Activated naive CD4-positive, alpha-beta T cell treated with anti-CD3 and anti-CD28 coated beads for 36 hours (primary cell): ENCODE measurements at regions not wholly inside any gene's neighbourhood (a gene's known extent, or its start where the extent isn't known, plus 50 kb on each side); places are given as distances from the start of the nearest gene placed in this dataset.
"Not testable (repeated sequence)": the region's sequence is repeated elsewhere in the genome, so short reads cannot be mapped to it uniquely, and the experiment has no call there.

Source experiments
- CTCF ChIA-PET: fragments of 350-600 bp; sonication (Branson Sonifier 250); formaldehyde crosslinking; loops from one replicate; lab custom pipeline; 2021; ENCODE audit warnings: antibody characterized with exemption; lab: Charles Lee
- DNase-seq: peaks from one replicate; pipeline ENCODE4 v3.0.0-alpha.2; 2020
- H3K27ac Mint-ChIP-seq: one replicate; pipeline ENCODE4 v1.8.0; 2021; ENCODE audit warnings: mild to moderate bottlenecking, mixed read lengths
- H3K27me3 Mint-ChIP-seq: one replicate; pipeline ENCODE4 v1.8.0; 2021; ENCODE audit warnings: low read depth, mixed read lengths
- H3K36me3 Mint-ChIP-seq: one replicate; pipeline ENCODE4 v1.8.0; 2021; ENCODE audit warnings: low read depth, mixed read lengths
- H3K4me1 Mint-ChIP-seq: one replicate; pipeline ENCODE4 v1.8.0; 2021; ENCODE audit warnings: low read depth, mixed read lengths
- H3K4me3 Mint-ChIP-seq: one replicate; pipeline ENCODE4 v1.8.0; 2021; ENCODE audit warnings: mild to moderate bottlenecking, moderate library complexity, mixed read lengths
- H3K9me3 Mint-ChIP-seq: one replicate; pipeline ENCODE4 v1.8.0; 2021; ENCODE audit warnings: mixed read lengths
- intact Hi-C: fragments of 100-400 bp; cut with micrococcal nuclease; formaldehyde crosslinking; loops from one replicate; pipeline ENCODE4 v1.15.1; 2023

DNA sequence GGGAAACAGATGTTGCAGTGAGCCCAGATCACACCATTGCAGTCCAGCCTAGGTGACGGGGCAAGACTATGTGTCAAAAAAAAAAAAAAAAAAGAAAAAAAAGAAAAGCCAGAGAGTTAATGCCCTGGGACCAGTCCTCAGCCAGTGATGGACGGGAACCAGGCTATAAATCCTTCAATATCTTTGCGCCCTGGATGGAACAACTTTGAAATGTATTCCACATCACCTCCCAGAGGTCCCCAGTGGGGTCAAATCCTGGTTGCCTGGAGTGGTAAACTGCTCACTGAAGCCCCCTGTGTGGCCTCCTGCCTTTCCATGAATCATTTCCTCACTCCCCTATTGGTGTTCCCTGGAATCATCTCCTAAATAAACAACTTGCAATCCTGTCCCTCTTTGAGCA is 166.9 kb downstream of the DEFB131A start:
- H3K27me3 Mint-ChIP-seq: no peaks in the 10 kb centered on the region
- intact Hi-C loops: no loop called here
- no peaks in the 10 kb centered on the region for H3K36me3 Mint-ChIP-seq
- no peak for DNase-seq
- CTCF ChIA-PET: no interaction called here
- peak overlapping the region; percentile 47 for H3K27ac Mint-ChIP-seq
- H3K4me3 Mint-ChIP-seq: no peak overlapping the region
- H3K4me1 Mint-ChIP-seq: peaks cover 3% of the 10 kb centered on the region
- H3K9me3 Mint-ChIP-seq: no peaks in the 10 kb centered on the region

DNA sequence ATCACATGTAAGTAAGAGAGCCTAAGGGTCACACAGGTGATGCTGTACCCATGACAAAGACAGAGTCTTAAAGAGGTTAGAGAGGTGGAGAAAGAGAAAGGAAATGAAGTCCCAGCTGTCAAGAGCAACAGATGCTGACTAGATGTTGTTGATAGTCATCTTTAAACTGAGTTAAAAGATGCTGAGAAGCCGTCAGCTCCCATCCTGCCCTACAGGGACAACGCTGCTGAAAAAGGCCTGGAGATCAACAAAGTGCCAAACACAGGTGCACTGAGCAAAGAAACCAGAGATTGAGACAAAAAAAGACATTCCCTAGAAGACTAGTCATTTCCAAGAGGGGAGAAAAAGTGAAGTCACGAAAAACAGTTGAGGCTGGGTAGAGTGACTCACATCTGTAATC is 145.0 kb upstream of the DRD5 start:
- DNase-seq, H3K4me1 Mint-ChIP-seq, H3K27me3 Mint-ChIP-seq, intact Hi-C loops, H3K9me3 Mint-ChIP-seq, H3K27ac Mint-ChIP-seq, H3K36me3 Mint-ChIP-seq, H3K4me3 Mint-ChIP-seq: not testable (repeated sequence)
- CTCF ChIA-PET: interaction anchor here (2.2 kb wide), 1 partner anchor 104 kb away, joined by 4 read pairs; no protein-coding TSS in a partner anchor

DNA sequence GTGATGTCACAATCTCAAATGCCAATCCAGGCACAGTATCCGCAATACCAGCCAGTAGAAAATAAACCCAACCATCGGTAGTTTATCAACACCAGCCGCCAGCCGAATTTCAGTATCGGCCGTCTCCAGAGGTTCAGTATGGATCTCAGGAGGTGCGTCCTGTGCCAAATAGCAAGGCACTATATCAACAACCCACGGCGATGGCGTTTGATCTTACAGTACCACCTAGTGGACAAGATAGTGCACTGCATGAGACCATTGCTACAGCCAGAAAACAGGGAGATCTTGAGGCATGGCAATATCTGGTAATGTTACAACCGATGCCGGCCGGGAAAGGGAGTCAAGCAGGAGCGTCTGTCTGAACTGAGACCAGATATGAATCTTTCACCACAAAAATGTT is 121.8 kb upstream of the DRD5 start:
- H3K27ac Mint-ChIP-seq, H3K36me3 Mint-ChIP-seq, H3K27me3 Mint-ChIP-seq, H3K4me3 Mint-ChIP-seq, H3K9me3 Mint-ChIP-seq, H3K4me1 Mint-ChIP-seq: not testable (repeated sequence)
- DNase-seq: peak; percentile 20
- CTCF ChIA-PET: interaction anchor here (0.6 to 1.3 kb wide), 3 partner anchors 127 to 291 kb away, joined by 3 to 8 read pairs (median 5); no protein-coding TSS in a partner anchor
- intact Hi-C loops: loop anchor here (1.0 kb wide), 2 partner anchors 127 to 164 kb away; no protein-coding TSS in a partner anchor

DNA sequence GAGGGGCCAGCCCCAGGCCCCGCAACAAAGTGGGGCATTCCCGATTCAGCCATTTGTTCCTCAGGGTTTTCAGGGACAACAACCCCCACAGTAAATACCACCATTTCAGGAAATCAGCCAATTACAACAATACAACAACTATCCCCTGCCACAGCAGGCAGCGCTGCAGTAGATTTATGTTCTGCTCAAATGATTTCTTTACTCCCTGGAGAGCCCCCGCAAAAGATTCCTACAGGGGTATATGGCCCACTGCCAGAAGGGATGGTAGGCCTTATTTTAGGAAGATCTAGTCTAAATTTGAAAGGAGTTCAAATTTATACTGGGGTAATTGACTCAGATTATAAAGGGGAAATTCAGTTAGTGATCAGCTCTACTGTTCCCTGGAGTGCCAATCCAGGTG is 120.5 kb upstream of the DRD5 start:
- H3K4me3 Mint-ChIP-seq, H3K4me1 Mint-ChIP-seq, H3K27me3 Mint-ChIP-seq, H3K27ac Mint-ChIP-seq, DNase-seq, H3K36me3 Mint-ChIP-seq, intact Hi-C loops, H3K9me3 Mint-ChIP-seq: not testable (repeated sequence)
- CTCF ChIA-PET: interaction anchor here (1.2 kb wide), 1 partner anchor 129 kb away, joined by 5 read pairs; no protein-coding TSS in a partner anchor

DNA sequence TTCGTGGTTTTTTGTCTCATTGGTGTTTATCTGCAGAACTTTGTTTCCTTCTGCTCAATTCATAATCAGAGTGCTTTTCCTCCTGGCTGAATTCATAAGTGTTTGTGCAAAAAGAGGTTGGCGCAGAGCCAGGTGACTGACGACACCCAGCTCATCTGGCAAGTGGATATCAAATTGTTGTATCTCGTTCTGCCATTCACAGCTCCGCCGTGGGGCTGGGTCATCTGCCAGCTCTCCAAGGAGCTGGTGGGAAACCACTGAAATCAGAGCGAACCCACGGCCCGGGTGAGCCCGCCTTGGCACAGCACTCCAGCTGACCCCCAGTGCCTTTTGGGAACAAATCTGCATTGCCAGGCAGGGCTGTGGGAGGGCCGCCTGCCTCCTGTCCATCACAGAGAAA is 110.7 kb upstream of the DRD5 start:
- H3K4me3 Mint-ChIP-seq, DNase-seq, CTCF ChIA-PET, H3K27ac Mint-ChIP-seq, H3K9me3 Mint-ChIP-seq, H3K4me1 Mint-ChIP-seq, H3K36me3 Mint-ChIP-seq, H3K27me3 Mint-ChIP-seq, intact Hi-C loops: not testable (repeated sequence)

DNA sequence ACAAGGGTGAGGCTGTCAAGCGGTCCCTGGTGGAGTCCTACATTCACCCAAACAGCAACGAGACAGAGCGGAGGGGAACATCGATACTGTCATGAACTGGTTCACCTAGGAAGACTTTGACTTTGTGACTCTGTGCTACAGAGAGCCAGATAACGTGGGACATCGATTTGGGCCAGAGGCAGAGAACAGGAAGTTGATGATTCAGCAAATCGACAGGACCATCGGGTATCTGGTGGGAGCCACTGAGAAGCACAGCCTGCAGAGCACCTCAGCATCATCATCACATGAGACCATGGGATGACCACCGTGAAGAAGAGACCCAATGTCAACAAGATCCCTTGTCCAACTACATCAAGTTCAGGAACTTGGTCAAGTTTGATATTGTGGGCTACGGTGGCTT is 104.1 kb upstream of the DRD5 start:
- H3K27me3 Mint-ChIP-seq, H3K4me3 Mint-ChIP-seq, H3K9me3 Mint-ChIP-seq, H3K36me3 Mint-ChIP-seq, H3K4me1 Mint-ChIP-seq, intact Hi-C loops, DNase-seq, CTCF ChIA-PET, H3K27ac Mint-ChIP-seq: not testable (repeated sequence)

DNA sequence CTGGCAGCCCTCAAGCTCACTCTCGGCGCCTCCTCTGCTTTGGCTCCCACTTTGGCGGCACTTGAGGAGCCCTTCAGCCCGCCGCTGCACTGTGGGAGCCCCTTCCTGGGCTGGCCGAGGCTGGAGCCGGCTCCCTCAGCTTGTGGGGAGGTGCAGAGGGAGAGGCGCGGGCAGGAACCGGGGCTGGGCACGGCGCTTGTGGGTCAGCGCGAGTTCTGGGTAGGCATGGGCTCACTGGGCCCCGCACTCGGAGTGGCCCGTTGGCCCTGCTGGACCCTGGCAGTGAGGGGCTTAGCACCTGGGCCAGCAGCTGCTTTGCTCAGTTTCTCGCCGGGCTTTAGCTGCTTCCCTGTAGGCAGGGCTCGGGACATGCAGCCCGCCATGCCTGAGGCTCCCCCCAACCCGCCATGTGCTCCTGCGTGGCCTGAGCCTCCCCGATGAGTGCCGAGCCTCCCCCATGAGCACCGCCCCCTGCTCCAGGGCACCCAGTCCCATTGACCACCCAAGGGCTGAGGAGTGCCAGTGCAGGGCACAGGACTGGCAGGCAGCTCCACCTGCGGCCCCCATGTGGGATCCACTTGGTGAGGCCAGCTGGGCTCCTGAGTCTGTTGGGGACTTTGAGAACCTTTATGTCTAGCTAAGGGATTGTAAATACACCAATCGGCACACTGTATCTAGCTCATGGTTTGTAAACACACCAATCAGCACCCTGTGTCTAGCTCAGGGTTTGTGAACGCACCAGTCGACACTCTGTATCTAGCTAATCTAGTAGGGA is 101.5 kb upstream of the DRD5 start:
- no peak for DNase-seq
- Mint-ChIP-seq H3K36me3 (no peaks in the 10 kb centered on the region), H3K4me3 (no peak overlapping the region), H3K9me3 (no peaks in the 10 kb centered on the region), H3K27me3 (no peaks in the 10 kb centered on the region), H3K27ac (no peak overlapping the region), H3K4me1 (no peaks in the 10 kb centered on the region)
- intact Hi-C loops: no loop called here
- CTCF ChIA-PET: no interaction called here

DNA sequence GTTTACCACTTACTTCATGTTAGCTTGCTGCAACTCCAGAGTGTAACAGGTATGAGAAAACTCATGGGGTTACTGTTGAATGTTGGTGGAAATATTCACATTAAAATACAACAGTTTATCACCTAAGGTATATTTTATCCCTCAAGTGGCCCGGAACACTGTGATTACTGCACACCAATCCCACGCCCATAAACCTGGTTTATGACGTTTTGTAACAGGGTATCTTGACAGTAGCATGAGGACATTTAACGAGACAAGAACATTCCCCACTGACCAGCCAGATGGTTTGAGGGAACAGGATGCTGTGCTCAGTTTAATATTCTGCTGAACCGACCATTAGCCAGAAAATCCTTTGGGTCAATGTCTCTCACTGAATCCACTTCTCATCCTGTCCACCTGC is 98.3 kb upstream of the DRD5 start:
- DNase-seq, CTCF ChIA-PET, H3K36me3 Mint-ChIP-seq, H3K4me3 Mint-ChIP-seq, H3K27ac Mint-ChIP-seq, H3K9me3 Mint-ChIP-seq, intact Hi-C loops, H3K27me3 Mint-ChIP-seq, H3K4me1 Mint-ChIP-seq: not testable (repeated sequence)

DNA sequence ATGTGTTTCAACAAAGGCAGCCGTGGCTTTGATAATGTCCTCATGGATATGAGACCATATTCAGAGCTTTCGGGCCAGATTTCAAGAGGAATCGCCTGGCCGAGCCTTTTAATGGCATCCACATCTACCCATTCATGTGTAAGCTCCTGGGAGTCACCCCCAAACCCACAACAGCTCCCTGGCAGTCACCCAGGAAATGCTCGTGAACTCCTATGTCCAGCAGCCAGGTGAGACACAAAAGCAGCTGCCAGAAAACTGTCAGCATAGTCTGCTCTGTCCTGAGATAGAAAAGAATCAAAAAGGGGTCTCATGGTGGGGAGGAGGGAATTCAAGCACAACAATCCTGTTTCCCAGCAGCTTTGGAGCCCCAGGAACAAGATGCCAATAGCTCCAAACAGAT is 96.4 kb upstream of the DRD5 start:
- H3K4me3 Mint-ChIP-seq, DNase-seq, intact Hi-C loops, H3K9me3 Mint-ChIP-seq, CTCF ChIA-PET, H3K27ac Mint-ChIP-seq, H3K4me1 Mint-ChIP-seq, H3K36me3 Mint-ChIP-seq, H3K27me3 Mint-ChIP-seq: not testable (repeated sequence)

DNA sequence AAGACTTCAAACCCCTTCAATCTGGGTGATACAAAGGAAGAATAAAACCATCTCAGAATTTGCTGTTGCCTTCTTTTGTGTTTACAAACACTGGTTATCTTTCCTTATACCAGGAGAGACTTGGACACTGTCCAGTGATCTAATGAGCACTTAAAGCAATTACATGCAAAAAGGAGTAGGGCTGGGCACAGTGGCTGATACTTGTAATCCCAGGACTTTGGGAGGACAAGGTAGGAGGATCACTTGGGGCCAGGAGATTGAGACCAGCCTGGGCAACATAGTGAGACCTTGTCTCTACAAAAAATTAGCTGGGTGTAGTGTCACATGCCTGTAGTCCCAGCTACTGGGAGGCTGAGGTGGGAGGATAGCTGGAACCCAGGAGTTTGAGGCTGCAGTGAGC is 95.7 kb upstream of the DRD5 start:
- DNase-seq: no peak
- Mint-ChIP-seq H3K4me3 (no peak overlapping the region), H3K36me3 (no peaks in the 10 kb centered on the region), H3K27me3 (no peaks in the 10 kb centered on the region), H3K9me3 (no peaks in the 10 kb centered on the region), H3K27ac (no peak overlapping the region), H3K4me1 (peaks cover under 1% of the 10 kb centered on the region)
- intact Hi-C loops: no loop called here
- CTCF ChIA-PET: no interaction called here

DNA sequence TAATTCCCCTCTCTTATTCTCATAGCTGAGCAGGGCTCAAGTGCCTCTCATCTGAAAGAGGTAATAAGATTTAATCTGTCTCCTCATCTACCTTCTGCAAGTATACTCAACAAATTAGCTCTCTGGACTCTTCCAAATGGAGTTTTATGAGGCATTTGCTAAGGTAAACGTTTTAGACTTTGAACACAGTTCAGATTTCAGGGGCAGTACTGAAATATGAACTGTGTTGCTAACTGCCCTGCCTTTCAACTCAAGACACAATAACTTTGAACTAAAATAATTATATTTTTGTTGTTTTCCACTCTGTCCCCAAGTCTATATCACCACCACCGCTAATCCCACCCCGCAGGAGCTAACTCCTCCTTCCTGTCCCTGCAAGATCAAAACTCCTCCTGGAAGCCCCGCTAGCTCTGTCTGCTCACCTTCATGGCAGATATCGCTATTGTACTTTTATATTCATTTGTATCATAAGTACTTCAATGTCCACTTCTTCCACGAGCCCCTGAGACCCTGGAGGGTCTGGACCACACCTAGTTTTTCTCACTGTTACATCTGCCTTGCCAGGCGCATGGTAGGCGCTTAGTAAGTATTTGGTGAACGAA is 90.7 kb upstream of the DRD5 start:
- H3K4me1 Mint-ChIP-seq: peaks cover 24% of the 10 kb centered on the region
- not testable (repeated sequence) for DNase-seq, H3K9me3 Mint-ChIP-seq, H3K36me3 Mint-ChIP-seq, H3K27me3 Mint-ChIP-seq
- H3K4me3 Mint-ChIP-seq: peak overlapping the region; percentile 82
- intact Hi-C loops: loop anchor here (1.0 to 10.0 kb wide), 3 partner anchors 426 to 538 kb away; partner anchors contain the start of gene WDR1
- CTCF ChIA-PET: interaction anchor here (1.7 to 3.7 kb wide), 3 partner anchors 13 to 324 kb away, joined by 6 to 24 read pairs (median 17); no protein-coding TSS in a partner anchor
- H3K27ac Mint-ChIP-seq: peak overlapping the region; percentile 77

DNA sequence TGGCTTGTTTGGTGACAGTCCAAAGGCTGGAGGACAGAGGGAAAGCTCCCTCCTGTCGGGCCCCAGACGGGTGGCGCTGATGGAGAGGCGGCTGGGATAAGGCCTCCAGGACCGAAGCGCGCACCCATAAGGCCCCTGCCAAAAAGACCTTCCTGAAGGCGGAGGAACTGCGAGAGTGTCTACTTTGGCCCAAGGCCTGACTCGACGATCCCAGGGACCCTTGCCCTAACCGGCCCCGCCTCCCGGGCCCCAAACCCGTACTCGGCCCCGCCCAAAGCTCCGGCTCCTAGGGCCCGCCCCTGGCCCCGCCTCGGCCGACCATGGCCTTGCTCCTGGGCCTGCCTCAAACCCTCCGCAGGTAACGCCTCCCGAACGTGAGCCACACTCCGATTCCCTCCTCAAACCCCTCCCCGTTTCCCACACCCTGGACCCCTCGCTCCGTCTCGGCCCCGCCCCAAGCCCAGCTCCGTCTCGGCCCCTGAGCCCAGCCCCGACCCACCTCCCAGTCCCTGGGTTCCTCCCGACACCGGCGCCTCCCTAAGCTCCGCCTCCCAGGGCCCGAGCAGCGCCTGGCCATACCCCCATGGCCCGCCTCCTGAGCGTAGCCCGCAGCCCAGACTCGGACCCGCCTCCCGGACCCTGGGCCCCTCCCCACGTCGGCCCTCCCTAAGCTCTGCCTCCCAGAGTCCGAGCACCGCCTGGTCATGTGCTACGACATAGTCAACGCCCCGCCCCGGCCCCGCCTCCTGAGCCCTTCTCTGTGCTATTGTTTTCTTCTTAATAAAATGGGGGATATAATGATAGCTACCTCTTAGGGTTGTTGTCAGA is 90.0 kb upstream of the DRD5 start:
- peaks cover 24% of the 10 kb centered on the region for H3K4me1 Mint-ChIP-seq

More for the DNA sequence above, 90.0 kb upstream of the DRD5 start:
- H3K27me3 Mint-ChIP-seq: no peaks in the 10 kb centered on the region
- peak overlapping the region; percentile 82 for H3K4me3 Mint-ChIP-seq
- peak; percentile 93 for DNase-seq
- no peaks in the 10 kb centered on the region for H3K36me3 Mint-ChIP-seq
- CTCF ChIA-PET: interaction anchor here (0.6 to 3.7 kb wide), 5 partner anchors 12 to 328 kb away, joined by 4 to 24 read pairs (median 6); no protein-coding TSS in a partner anchor
- peak overlapping the region; percentile 77 for H3K27ac Mint-ChIP-seq
- intact Hi-C loops: loop anchor here (1.0 to 10.0 kb wide), 3 partner anchors 425 to 539 kb away; partner anchors contain the start of gene WDR1
- no peaks in the 10 kb centered on the region for H3K9me3 Mint-ChIP-seq
